Mesothelial cell of epicardium (in vitro differentiated cells): ENCODE measurements at regions not wholly inside any gene's neighbourhood (a gene's known extent, or its start where the extent isn't known, plus 50 kb on each side); places are given as distances from the start of the nearest gene placed in this dataset.

Experiments
- DNase-seq, 2 experiments: peaks; one replicate each; pipeline ENCODE4 v3.0.0; 2021; ENCODE audit warnings: low spot score in 2 of 2; ENCODE audit not compliant: unreplicated experiment in 2 of 2
- H3K27ac Mint-ChIP-seq: 2 replicates; pipeline ENCODE4 v1.8.0; 2021; ENCODE audit warnings: mixed read lengths
- H3K27me3 Mint-ChIP-seq: 2 replicates; pipeline ENCODE4 v1.8.0; 2021; ENCODE audit warnings: low read depth, mixed read lengths
- H3K36me3 Mint-ChIP-seq: 2 replicates; pipeline ENCODE4 v1.8.0; 2021; ENCODE audit warnings: mixed read lengths
- H3K4me1 Mint-ChIP-seq: 2 replicates; pipeline ENCODE4 v1.8.0; 2021; ENCODE audit warnings: mixed read lengths
- H3K4me3 Mint-ChIP-seq: 2 replicates; pipeline ENCODE4 v1.8.0; 2021; ENCODE audit warnings: mild to moderate bottlenecking, moderate library complexity, mixed read lengths
- H3K9me3 Mint-ChIP-seq: 2 replicates; pipeline ENCODE4 v1.8.0; 2021; ENCODE audit warnings: mixed read lengths
- TF ChIP-seq, protein P1 (sequence below): fragments of 200-600 bp; sonication (generic); IDR thresholded peaks from one replicate; pipeline ENCODE4 v1.5.0; 2021; ENCODE audit warnings: antibody characterized with exemption; ENCODE audit not compliant: unreplicated experiment

DNA sequence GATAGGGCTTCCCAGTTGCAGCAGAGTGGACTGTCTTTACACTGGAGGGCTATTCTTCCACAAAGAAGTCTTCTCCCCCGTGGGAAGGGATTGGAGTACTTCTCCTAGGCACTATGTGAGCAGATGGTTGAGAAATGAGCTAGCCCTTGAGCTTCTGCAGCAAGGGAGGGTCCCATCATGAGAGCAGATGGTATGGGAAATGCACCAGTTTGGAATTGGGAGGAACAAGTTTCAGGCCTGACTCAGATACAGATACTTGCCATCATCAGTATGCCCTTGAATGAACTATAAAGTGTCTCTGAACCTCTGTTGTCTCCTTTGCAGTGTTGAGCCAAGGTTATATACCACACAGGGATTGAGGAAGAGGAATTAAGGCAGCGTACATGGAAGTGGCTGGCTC lies 757.4 kb downstream of the RNF144A start:
- H3K9me3 Mint-ChIP-seq, result peaks cover 3% of the 10 kb centered on the region
- TF ChIP-seq, protein P1, sequence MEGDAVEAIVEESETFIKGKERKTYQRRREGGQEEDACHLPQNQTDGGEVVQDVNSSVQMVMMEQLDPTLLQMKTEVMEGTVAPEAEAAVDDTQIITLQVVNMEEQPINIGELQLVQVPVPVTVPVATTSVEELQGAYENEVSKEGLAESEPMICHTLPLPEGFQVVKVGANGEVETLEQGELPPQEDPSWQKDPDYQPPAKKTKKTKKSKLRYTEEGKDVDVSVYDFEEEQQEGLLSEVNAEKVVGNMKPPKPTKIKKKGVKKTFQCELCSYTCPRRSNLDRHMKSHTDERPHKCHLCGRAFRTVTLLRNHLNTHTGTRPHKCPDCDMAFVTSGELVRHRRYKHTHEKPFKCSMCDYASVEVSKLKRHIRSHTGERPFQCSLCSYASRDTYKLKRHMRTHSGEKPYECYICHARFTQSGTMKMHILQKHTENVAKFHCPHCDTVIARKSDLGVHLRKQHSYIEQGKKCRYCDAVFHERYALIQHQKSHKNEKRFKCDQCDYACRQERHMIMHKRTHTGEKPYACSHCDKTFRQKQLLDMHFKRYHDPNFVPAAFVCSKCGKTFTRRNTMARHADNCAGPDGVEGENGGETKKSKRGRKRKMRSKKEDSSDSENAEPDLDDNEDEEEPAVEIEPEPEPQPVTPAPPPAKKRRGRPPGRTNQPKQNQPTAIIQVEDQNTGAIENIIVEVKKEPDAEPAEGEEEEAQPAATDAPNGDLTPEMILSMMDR, result no peak
- H3K27ac Mint-ChIP-seq, result no peak overlapping the region

DNA sequence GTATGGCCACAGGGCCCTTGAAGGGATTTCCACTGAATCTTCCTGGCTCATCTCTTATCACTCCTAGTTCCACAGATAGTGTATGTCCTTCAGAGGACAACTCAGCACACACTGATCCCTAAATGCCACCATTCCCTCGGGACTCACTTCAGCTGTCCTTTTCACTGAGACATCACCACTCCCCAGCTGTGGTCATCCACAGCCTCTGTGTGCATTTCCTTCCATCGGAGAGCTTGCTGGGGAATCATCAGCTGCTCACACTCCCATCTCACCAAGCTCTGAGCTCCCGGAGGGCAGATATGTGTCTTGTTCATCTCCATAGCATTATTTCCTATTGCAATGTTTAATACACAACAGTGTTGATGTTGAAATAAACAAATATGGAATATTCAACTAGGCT lies 759.5 kb downstream of the RNF144A start:
- Mint-ChIP-seq H3K27me3 (no peaks in the 10 kb centered on the region), H3K36me3 (no peaks in the 10 kb centered on the region), H3K27ac (no peak overlapping the region), H3K4me1 (no peaks in the 10 kb centered on the region), H3K9me3 (peaks cover 3% of the 10 kb centered on the region), H3K4me3 (no peak overlapping the region)
- TF ChIP-seq, protein P1, result no peak
- no peak for DNase-seq

More for the DNA sequence above, 757.4 kb downstream of the RNF144A start:
- H3K27me3 Mint-ChIP-seq, result no peaks in the 10 kb centered on the region
- no peak for DNase-seq
- H3K4me3 Mint-ChIP-seq, result no peak overlapping the region
- H3K4me1 Mint-ChIP-seq, result no peaks in the 10 kb centered on the region
- no peaks in the 10 kb centered on the region for H3K36me3 Mint-ChIP-seq

DNA sequence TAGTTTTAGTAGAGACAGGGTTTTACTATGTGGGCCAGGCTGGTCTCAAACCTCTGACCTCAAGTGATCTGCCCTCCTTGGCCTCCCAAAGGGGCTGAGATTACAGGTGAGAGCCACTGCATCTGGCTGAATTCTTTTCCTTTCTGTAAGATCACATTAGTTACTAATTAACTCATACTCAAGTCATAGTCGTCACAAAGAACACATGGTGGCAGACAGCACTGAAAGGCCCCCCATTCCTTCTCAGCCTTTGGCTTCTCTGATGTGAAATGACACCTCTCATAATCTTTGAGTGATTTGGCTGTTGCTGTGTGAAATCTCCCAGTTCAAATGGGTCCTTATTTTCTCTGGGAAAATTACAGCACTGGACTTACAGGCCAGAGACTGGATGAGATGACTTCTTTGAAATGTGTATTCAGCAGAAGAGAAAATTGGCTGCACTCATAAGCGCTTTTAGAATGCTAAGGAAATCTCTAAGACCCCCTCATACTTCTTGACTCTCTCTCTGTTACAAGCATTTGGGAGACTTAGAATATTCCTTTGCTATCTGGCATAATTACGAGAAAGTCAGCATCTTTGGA lies 764.8 kb downstream of the RNF144A start:
- Mint-ChIP-seq H3K27me3 (no peaks in the 10 kb centered on the region), H3K36me3 (no peaks in the 10 kb centered on the region), H3K9me3 (peaks cover 3% of the 10 kb centered on the region), H3K4me1 (peaks cover 13% of the 10 kb centered on the region), H3K4me3 (no peak overlapping the region), H3K27ac (no peak overlapping the region)
- DNase-seq, result no peak
- TF ChIP-seq, protein P1, result no peak

DNA sequence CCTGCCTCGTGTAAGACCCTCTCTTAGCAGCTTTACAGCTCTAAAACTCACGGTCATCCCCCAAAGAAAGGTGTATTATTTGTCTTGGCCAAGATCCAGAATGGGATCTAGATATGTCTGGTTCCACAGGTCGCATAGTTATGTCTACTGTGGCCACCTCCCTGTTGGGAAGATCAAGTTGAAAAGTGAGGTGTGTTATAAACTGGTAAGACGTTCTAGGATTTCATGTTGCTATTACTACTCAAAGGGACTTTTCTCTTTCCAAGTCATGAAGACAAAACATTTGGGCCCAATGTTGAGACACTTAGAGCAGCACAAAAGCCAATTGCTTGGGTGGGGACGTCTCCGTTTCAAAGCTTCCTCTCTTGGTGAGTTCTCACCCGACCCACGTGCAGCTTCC lies 766.0 kb downstream of the RNF144A start:
- Mint-ChIP-seq H3K4me3 (no peak overlapping the region), H3K9me3 (peaks cover 3% of the 10 kb centered on the region), H3K27me3 (no peaks in the 10 kb centered on the region), H3K36me3 (no peaks in the 10 kb centered on the region), H3K4me1 (peaks cover 13% of the 10 kb centered on the region), H3K27ac (no peak overlapping the region)
- TF ChIP-seq, protein P1, result no peak
- no peak for DNase-seq

DNA sequence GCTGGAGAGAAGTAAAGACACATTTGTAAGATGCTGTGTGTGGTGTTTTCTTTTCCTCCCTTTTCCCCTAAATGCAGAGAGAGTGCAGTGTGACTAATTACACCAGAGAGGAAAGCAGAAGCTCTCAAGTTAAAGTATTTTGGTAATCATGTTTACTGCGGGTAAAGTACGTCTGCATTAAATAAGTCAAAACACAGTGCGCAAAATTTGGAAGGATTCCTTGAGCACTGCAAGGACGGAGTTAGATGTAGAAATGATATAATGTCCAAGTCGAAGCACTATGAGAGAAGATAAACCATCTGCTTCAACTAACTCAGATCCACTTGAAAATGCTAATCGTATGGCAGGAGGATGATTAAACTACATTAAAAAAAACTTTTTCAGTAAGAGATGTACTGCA lies 766.5 kb downstream of the RNF144A start:
- H3K9me3 Mint-ChIP-seq, result peaks cover 3% of the 10 kb centered on the region
- H3K36me3 Mint-ChIP-seq, result no peaks in the 10 kb centered on the region
- H3K27ac Mint-ChIP-seq, result no peak overlapping the region
- H3K27me3 Mint-ChIP-seq, result no peaks in the 10 kb centered on the region
- DNase-seq, result no peak
- peaks cover 13% of the 10 kb centered on the region for H3K4me1 Mint-ChIP-seq
- no peak overlapping the region for H3K4me3 Mint-ChIP-seq
- TF ChIP-seq, protein P1, result no peak
